GM12875 (cell line): ENCODE measurements at regions not wholly inside any gene's neighbourhood (a gene's known extent, or its start where the extent isn't known, plus 50 kb on each side); places are given as distances from the start of the nearest gene placed in this dataset.

Experiments used
- H3K4me3 ChIP-seq: one replicate; pipeline ENCODE4 v1.5.1; 2011; ENCODE audit warnings: low read depth, low read length, control low read depth
- CTCF ChIP-seq: IDR thresholded peaks from 2 replicates; pipeline ENCODE4 v1.5.1; 2011; ENCODE audit warnings: low read depth, mild to moderate bottlenecking, control low read depth, inconsistent platforms, low read length, moderate library complexity, borderline replicate concordance; ENCODE audit not compliant: insufficient read depth

- H3K4me3 ChIP-seq: no peak overlapping the region
- no peak for TF ChIP-seq CTCF
These were observed 1568.3 kb downstream of the AMY1C start for GRCh38 chr1:105317976-105318375.

DNA sequence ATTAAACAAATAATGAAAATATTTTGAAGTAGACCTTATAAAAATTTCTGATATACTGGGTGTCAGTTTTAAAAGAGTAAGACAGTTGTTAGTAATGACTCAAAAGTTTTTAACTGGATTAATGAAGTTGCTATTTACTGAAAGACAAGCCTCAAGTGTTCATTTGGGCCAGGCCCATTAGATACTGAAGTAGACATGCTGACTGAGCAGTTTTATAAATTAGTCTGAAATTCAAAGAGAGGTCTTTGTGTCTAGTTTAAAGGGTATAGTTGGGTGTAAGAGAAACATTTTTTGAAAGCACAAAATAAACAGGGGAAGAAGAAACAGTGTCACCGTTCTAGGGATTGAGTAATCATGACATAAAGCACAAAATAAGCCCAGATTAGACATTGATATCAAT is 1577.2 kb downstream of the AMY1C start:
- H3K4me3 ChIP-seq: no peak overlapping the region
- TF ChIP-seq CTCF: no peak

GRCh38 chr1:105337420-105337819 is 1587.7 kb downstream of the AMY1C start:
- no peak for TF ChIP-seq CTCF
- H3K4me3 ChIP-seq: no peak overlapping the region

- no peak overlapping the region for H3K4me3 ChIP-seq
- TF ChIP-seq CTCF: no peak
These were observed 1593.6 kb downstream of the AMY1C start for GRCh38 chr1:105343317-105343716.

DNA sequence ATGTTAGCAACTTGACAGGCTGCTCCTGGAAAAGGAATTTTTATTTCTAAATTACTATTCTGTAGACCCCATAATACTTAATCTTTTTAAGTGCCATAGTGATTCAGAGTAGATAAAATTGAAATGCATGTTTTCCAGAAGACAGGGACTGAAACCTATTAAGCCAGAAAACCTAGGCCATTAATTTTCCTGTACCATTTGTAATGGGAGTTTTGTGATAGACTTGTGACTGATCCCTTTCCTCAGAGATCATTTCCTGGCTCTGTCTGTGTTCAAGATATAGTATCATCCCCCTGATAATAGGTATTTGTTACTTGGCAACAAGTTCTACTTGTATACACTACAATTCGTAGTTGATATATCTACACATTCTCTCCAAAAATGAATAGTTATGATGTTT is 1609.8 kb downstream of the AMY1C start:
- H3K4me3 ChIP-seq: no peak overlapping the region
- TF ChIP-seq CTCF: no peak

DNA sequence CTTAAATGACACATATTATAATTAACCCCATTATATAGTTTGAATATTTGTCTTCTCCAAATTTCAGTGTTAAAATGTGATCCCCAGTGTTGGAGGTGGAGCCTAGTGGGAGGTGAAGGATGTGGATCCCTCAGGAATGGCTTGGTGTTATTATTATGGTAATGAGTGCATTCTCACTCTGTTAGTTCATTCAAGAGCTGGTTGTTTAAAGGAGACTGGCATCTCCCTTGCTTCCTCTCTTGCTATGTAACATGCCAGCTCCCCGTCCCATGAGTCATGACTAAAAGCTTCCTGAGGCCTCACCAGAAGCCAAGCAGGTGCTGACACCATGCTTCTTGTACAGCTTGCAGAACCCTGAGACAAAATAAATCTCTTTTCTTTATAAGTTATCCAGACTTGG is 1612.7 kb downstream of the AMY1C start:
- H3K4me3 ChIP-seq: no peak overlapping the region
- no peak for TF ChIP-seq CTCF

- no peak for TF ChIP-seq CTCF
- no peak overlapping the region for H3K4me3 ChIP-seq
These were observed 1618.7 kb downstream of the AMY1C start for GRCh38 chr1:105368446-105368845.
